Upper lobe of left lung (tissue), 6 donors: ENCODE measurements at regions not wholly inside any gene's neighbourhood (a gene's known extent, or its start where the extent isn't known, plus 50 kb on each side); places are given as distances from the start of the nearest gene placed in this dataset.

Source experiments
- ATAC-seq, 2 donors: fragments of 200-7000 bp; cut with Tn5 transposase; one replicate each; pipeline ENCODE4 v1.9.1; 2022; ENCODE audit warnings: mild to moderate bottlenecking in 2 of 2, moderate library complexity in 2 of 2; ENCODE audit not compliant: low FRiP score in 2 of 2
- DNase-seq, 2 donors: peaks; one replicate each; pipeline ENCODE4 v3.0.0-alpha.2; 2019 to 2020
- H3K27ac ChIP-seq, 4 donors: fragments of 200-600 bp; sonication (generic); one replicate each; pipeline ENCODE4 v1.5.1; 2016 to 2019
- H3K27me3 ChIP-seq, 4 donors: fragments of 200-600 bp; sonication (generic); one replicate each; pipeline ENCODE4 v1.5.1; 2017 to 2019
- H3K36me3 ChIP-seq, 4 donors: fragments of 200-600 bp; sonication (generic); one replicate each; pipeline ENCODE4 v1.5.1; 2016 to 2019
- H3K4me1 ChIP-seq, 4 donors: fragments of 200-600 bp; sonication (generic); one replicate each; pipeline ENCODE4 v1.5.1; 2018 to 2019
- H3K4me3 ChIP-seq, 4 donors: fragments of 200-600 bp; sonication (generic); one replicate each; pipeline ENCODE4 v1.5.1; 2017 to 2019; ENCODE audit warnings: mild to moderate bottlenecking in 2 of 4, moderate library complexity in 1 of 4
- H3K9me3 ChIP-seq, 4 donors: fragments of 200-600 bp; sonication (generic); one replicate each; pipeline ENCODE4 v1.5.1; 2018 to 2019
- EP300 ChIP-seq, 4 donors: sonication (generic); formaldehyde crosslinking; IDR thresholded peaks; one replicate each; pipeline ENCODE4 v1.5.1; 2017; ENCODE audit warnings: antibody characterized with exemption in 4 of 4, control low read depth in 2 of 4
- POLR2A ChIP-seq, 4 donors: fragments of 450-650 bp; IDR thresholded peaks; one replicate each; pipeline ENCODE4 v1.5.1; 2016 to 2017; ENCODE audit warnings: antibody characterized with exemption in 4 of 4, mild to moderate bottlenecking in 2 of 4
- POLR2AphosphoS5 ChIP-seq, 2 donors: sonication (generic); formaldehyde crosslinking; IDR thresholded peaks; one replicate each; pipeline ENCODE4 v1.5.1; 2017; ENCODE audit warnings: antibody characterized with exemption in 2 of 2
- WGBS, 2 donors: methylation state at CpG; one replicate each; pipeline ENCODE4 v1.1.5; 2017 to 2018; 5-methylcytosine and 5-hydroxymethylcytosine counted together
- TF ChIP-seq, protein P1 (sequence below), 6 experiments: fragments of 450-650 bp in 4 of 6; fragments of 200-600 bp in 2 of 6; sonication (generic) in 2 of 6; IDR thresholded peaks; one replicate each; pipeline ENCODE4 v1.5.1; 2016 to 2019; ENCODE audit warnings: antibody characterized with exemption in 6 of 6
- donor health status: DM: no; HTN: no; CAD: no; lungs with moderate emphysema.
- donor health status: DM: no; HTN: yes; CAD: no; lungs with severe emphysema.

DNA sequence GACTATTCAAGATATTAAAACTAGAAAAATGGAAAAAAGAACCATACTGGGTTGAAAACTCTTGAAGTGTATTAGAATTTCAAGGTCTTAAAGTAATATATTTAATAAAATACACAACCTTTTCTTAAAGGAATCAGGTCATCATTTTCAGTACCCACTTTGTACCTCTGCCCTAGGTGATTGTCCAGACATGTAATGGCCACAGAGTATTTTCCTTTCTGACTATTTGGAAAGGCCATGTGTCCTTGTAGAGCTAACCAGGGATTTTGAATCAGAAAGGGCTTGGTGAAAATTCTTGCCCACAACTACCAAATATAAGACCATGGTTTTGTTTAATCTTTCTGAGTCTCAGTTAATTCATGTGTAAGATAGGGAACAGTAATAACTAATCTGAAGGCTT lies 91.4 kb upstream of the MLIP start:
- TF ChIP-seq, protein P1, sequence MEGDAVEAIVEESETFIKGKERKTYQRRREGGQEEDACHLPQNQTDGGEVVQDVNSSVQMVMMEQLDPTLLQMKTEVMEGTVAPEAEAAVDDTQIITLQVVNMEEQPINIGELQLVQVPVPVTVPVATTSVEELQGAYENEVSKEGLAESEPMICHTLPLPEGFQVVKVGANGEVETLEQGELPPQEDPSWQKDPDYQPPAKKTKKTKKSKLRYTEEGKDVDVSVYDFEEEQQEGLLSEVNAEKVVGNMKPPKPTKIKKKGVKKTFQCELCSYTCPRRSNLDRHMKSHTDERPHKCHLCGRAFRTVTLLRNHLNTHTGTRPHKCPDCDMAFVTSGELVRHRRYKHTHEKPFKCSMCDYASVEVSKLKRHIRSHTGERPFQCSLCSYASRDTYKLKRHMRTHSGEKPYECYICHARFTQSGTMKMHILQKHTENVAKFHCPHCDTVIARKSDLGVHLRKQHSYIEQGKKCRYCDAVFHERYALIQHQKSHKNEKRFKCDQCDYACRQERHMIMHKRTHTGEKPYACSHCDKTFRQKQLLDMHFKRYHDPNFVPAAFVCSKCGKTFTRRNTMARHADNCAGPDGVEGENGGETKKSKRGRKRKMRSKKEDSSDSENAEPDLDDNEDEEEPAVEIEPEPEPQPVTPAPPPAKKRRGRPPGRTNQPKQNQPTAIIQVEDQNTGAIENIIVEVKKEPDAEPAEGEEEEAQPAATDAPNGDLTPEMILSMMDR (IDR thresholded peaks at IDR 0.05): no peak
- no peak for TF ChIP-seq EP300 (IDR thresholded peaks at IDR 0.05)
- no peak for TF ChIP-seq POLR2A (IDR thresholded peaks at IDR 0.05)
- TF ChIP-seq POLR2AphosphoS5 (IDR thresholded peaks at IDR 0.05): no peak
- DNase-seq (no peak), ATAC-seq (no peak)
- H3K36me3 ChIP-seq: no peaks in the 10 kb centered on the region
- H3K27me3 ChIP-seq: no peaks in the 10 kb centered on the region
- no peaks in the 10 kb centered on the region for H3K4me1 ChIP-seq
- no peak overlapping the region for H3K27ac ChIP-seq
- H3K4me3 ChIP-seq: no peak overlapping the region
- H3K9me3 ChIP-seq: no peaks in the 10 kb centered on the region

DNA sequence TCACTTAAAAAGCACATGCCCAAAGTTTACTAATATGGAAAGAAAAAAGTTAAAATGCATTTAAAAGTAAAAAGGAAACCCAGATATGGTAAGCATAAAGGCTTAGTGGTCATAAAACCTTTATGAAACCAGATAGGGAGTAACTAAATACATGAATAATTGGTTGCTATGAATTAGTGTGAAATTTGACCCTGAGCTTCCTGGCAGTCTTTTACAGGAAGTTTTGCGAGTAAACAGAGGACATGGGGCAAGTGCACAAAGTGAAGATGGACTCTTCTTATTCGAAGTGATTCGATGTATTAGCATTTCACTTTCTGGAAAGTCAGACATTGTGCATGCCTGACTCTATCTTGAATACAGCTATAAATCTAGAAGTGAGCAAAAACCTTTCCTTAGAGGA lies 90.9 kb upstream of the MLIP start:
- Histone ChIP-seq H3K27me3 (no peaks in the 10 kb centered on the region), H3K27ac (no peak overlapping the region), H3K9me3 (no peaks in the 10 kb centered on the region), H3K4me1 (no peaks in the 10 kb centered on the region), H3K4me3 (no peak overlapping the region), H3K36me3 (no peaks in the 10 kb centered on the region)
- ATAC-seq: no peak
- 67 to 81% methylated on average over 3 of the region's 3 CpGs for WGBS, 2 donors
- no peak for TF ChIP-seq EP300 (IDR thresholded peaks at IDR 0.05)
- no peak for TF ChIP-seq POLR2A (IDR thresholded peaks at IDR 0.05)
- TF ChIP-seq, protein P1 (IDR thresholded peaks at IDR 0.05): no peak
- TF ChIP-seq POLR2AphosphoS5 (IDR thresholded peaks at IDR 0.05): no peak
- DNase-seq: no peak

DNA sequence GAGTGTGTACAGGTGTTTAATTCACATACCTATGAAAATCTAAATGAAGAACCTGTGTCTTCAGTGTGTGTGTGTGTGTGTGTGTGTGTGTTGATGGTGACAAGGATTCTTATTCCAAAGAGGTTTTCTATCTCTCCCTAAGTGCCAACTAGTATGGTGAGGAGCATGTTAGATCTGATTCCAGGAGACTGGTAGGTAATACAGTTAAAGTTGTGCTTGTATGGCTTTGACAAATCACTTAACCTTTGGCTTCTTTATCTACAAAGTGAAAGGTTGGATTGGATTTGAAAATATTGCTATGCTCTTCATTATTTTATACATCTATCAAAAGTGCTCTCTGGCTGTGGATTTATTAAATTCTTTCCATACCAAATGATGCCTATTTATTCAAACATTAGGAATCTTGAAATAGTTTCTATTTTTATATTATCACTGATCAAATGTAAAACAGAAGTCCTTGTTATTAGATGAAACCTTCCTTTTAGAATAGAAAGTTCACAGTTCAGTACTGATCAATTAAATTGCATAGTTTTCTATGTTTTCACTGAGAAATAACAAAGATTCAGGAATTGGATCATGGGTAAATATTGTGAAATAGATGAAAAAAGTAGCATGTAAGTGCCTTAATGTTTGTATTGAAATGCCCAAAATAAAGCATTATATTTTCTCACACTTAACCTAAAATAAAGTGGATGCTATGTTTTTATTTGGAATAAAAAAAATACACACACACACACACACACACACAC lies 84.4 kb upstream of the MLIP start:
- TF ChIP-seq EP300 (IDR thresholded peaks at IDR 0.05): no peak
- TF ChIP-seq POLR2A (IDR thresholded peaks at IDR 0.05): no peak
- TF ChIP-seq, protein P1 (IDR thresholded peaks at IDR 0.05): no peak
- DNase-seq (no peak), ATAC-seq (no peak)
- Histone ChIP-seq H3K9me3 (no peaks in the 10 kb centered on the region), H3K36me3 (no peaks in the 10 kb centered on the region), H3K4me3 (no peak overlapping the region), H3K27me3 (no peaks in the 10 kb centered on the region), H3K27ac (no peak overlapping the region), H3K4me1 (no peaks in the 10 kb centered on the region)

DNA sequence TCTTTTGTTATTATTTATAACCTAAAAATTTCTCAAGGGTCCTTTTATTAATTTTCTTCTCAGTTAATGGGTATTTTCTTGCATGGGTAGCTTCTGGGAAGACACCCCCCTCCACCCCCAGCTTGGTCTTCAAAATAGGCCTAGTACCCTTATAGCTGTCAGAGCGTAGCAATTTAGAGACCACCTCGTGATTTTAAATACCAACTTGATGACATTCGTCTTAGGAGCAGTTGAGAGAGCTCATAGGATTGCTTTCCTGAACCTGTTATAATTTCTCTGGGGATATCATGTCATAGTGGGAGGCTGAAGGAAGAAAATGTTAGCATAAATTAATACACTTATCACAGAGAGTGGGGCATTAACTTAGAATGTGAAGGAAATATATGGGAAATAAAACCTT lies 83.1 kb upstream of the MLIP start:
- ATAC-seq (no peak), DNase-seq (no peak)
- no peaks in the 10 kb centered on the region for H3K36me3 ChIP-seq
- no peak overlapping the region for H3K4me3 ChIP-seq
- TF ChIP-seq POLR2A (IDR thresholded peaks at IDR 0.05): no peak
- TF ChIP-seq, protein P1 (IDR thresholded peaks at IDR 0.05): no peak
- TF ChIP-seq EP300 (IDR thresholded peaks at IDR 0.05): no peak
- no peak for TF ChIP-seq POLR2AphosphoS5 (IDR thresholded peaks at IDR 0.05)
- 83 to 89% methylated on average over 3 of the region's 3 CpGs for WGBS, 2 donors
- H3K27me3 ChIP-seq: no peaks in the 10 kb centered on the region
- no peak overlapping the region for H3K27ac ChIP-seq
- H3K9me3 ChIP-seq: no peaks in the 10 kb centered on the region
- H3K4me1 ChIP-seq: no peaks in the 10 kb centered on the region

DNA sequence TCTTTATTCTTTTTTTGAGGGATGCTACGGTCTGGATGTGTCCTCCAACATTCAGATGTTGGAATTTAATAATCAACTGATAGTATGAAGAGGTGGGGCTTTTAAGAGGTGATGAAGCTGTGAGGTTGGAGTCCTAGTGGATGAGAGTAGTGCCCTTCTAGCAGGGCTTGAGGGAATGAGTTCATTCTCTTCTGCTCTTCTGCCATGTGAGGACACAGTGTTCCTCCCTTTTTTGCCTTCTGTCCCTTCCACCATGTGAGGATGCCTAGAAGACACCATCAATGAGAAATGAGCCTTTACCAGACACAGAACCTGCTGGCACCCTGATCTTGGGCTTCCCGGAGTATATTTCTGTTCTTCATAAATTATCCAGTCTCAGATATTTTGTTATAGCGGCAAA lies 82.1 kb upstream of the MLIP start:
- no peaks in the 10 kb centered on the region for H3K27me3 ChIP-seq
- H3K36me3 ChIP-seq: no peaks in the 10 kb centered on the region
- H3K9me3 ChIP-seq: no peaks in the 10 kb centered on the region
- H3K27ac ChIP-seq: no peak overlapping the region
- H3K4me1 ChIP-seq: no peaks in the 10 kb centered on the region
- TF ChIP-seq EP300 (IDR thresholded peaks at IDR 0.05) (no peak), POLR2AphosphoS5 (IDR thresholded peaks at IDR 0.05) (no peak), POLR2A (IDR thresholded peaks at IDR 0.05) (no peak)
- TF ChIP-seq, protein P1 (IDR thresholded peaks at IDR 0.05): no peak
- WGBS, 2 donors: 83% methylated on average over 3 of the region's 3 CpGs
- no peak overlapping the region for H3K4me3 ChIP-seq
- DNase-seq (no peak), ATAC-seq (no peak)
